HCT116 (cell line): ENCODE measurements at regions not wholly inside any gene's neighbourhood (a gene's known extent, or its start where the extent isn't known, plus 50 kb on each side); places are given as distances from the start of the nearest gene placed in this dataset.

Experiments used
- CEBPB ChIP-seq: IDR thresholded peaks from 2 replicates; pipeline ENCODE4 v1.6.1; 2012; ENCODE audit warnings: low read depth
- EGR1 ChIP-seq: IDR thresholded peaks from 2 replicates; pipeline ENCODE4 v1.6.1; 2012; ENCODE audit warnings: low read depth
- EZH2 ChIP-seq: fragments of 200-600 bp; sonication (generic); IDR thresholded peaks from 2 replicates; pipeline ENCODE4 v1.6.1; 2017; ENCODE audit warnings: antibody characterized with exemption, mixed run types
- JUND ChIP-seq: IDR thresholded peaks from 2 replicates; pipeline ENCODE4 v1.6.1; 2012
- POLR2A ChIP-seq: IDR thresholded peaks from 2 replicates; pipeline ENCODE4 v1.7.0; 2011; ENCODE audit warnings: borderline replicate concordance; ENCODE audit not compliant: insufficient read depth, insufficient read length; ENCODE audit errors: extremely low read depth
- POLR2AphosphoS5 ChIP-seq: IDR thresholded peaks from 2 replicates; pipeline ENCODE4 v1.6.1; 2011; ENCODE audit warnings: mild to moderate bottlenecking, low read depth, low read length, moderate library complexity
- RAD21 ChIP-seq: IDR thresholded peaks from 2 replicates; pipeline ENCODE4 v1.6.1; 2012; ENCODE audit warnings: low read depth, mild to moderate bottlenecking
- SIN3A ChIP-seq: IDR thresholded peaks from 2 replicates; pipeline ENCODE4 v1.6.1; 2012; ENCODE audit warnings: low read depth
- TCF7L2 ChIP-seq: IDR thresholded peaks from 2 replicates; pipeline ENCODE4 v1.7.0; 2011; ENCODE audit warnings: borderline replicate concordance, inconsistent platforms; ENCODE audit not compliant: insufficient read depth, insufficient read length; ENCODE audit errors: extremely low read depth
- ZNF274 ChIP-seq: fragments of 200-500 bp; sonication (Bioruptor generic); IDR thresholded peaks from 2 replicates; pipeline ENCODE4 v1.6.1; 2014; ENCODE audit warnings: mild to moderate bottlenecking, low read depth, low read length, inconsistent platforms
- TF ChIP-seq, protein P1 (sequence below), 3 experiments: fragments of 200-600 bp in 1 of 3; sonication (generic) in 1 of 3; IDR thresholded peaks in 2 of 3; conservative IDR thresholded peaks in 1 of 3; 2 replicates each; pipeline ENCODE4 v1.5.1; 2012 to 2017; ENCODE audit warnings: low read depth in 2 of 3, low read length in 2 of 3, antibody characterized with exemption in 1 of 3, borderline replicate concordance in 1 of 3, control low read depth in 1 of 3, mild to moderate bottlenecking in 1 of 3, mixed read lengths in 1 of 3, mixed run types in 1 of 3, moderate library complexity in 1 of 3; ENCODE audit not compliant: insufficient read depth in 1 of 3
- TF ChIP-seq, protein P2 (sequence below): IDR thresholded peaks from 2 replicates; pipeline ENCODE4 v1.6.1; 2012
- TF ChIP-seq, protein P3 (sequence below): IDR thresholded peaks from 2 replicates; pipeline ENCODE4 v1.6.1; 2011; ENCODE audit warnings: mild to moderate bottlenecking, low read length, moderate library complexity; ENCODE audit not compliant: insufficient replicate concordance; ENCODE audit errors: extremely low read depth

DNA sequence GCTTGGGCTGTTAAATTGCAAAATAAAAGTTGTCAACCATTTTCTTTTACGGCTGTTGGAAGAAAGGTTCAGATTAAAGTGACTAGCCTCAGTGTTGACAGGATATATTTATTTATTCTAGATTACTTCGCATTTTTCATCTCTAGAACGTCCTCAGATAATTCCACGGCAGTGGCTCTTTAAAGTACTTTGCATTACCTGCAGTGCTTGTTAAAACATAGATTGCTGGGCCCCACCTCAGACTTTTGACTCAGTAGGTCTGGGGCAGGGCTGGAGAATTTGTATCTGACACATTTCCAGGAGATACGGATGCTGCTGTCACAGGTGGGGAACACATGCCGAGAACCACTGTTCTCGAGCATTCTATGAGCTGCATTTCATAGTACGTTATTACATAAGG lies 292.7 kb downstream of the EDEM1 start:
- TF ChIP-seq, protein P1, sequence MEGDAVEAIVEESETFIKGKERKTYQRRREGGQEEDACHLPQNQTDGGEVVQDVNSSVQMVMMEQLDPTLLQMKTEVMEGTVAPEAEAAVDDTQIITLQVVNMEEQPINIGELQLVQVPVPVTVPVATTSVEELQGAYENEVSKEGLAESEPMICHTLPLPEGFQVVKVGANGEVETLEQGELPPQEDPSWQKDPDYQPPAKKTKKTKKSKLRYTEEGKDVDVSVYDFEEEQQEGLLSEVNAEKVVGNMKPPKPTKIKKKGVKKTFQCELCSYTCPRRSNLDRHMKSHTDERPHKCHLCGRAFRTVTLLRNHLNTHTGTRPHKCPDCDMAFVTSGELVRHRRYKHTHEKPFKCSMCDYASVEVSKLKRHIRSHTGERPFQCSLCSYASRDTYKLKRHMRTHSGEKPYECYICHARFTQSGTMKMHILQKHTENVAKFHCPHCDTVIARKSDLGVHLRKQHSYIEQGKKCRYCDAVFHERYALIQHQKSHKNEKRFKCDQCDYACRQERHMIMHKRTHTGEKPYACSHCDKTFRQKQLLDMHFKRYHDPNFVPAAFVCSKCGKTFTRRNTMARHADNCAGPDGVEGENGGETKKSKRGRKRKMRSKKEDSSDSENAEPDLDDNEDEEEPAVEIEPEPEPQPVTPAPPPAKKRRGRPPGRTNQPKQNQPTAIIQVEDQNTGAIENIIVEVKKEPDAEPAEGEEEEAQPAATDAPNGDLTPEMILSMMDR (IDR thresholded peaks at IDR 0.05 in 2 of 3, conservative IDR thresholded peaks at IDR 0.05 in 1 of 3; ENCODE audit: borderline replicate concordance in 1 of 3, insufficient read depth in 1 of 3, low read depth in 2 of 3, low read length in 2 of 3) = no peak
- no peak for TF ChIP-seq POLR2AphosphoS5
- no peak for TF ChIP-seq EZH2
- TF ChIP-seq, protein P2, sequence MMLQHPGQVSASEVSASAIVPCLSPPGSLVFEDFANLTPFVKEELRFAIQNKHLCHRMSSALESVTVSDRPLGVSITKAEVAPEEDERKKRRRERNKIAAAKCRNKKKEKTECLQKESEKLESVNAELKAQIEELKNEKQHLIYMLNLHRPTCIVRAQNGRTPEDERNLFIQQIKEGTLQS = no peak
- no peak for TF ChIP-seq ZNF274
- TF ChIP-seq TCF7L2 = no peak
- no peak for TF ChIP-seq RAD21
- no peak for TF ChIP-seq POLR2A
- TF ChIP-seq EGR1 = no peak
- no peak for TF ChIP-seq JUND
- TF ChIP-seq, protein P3, sequence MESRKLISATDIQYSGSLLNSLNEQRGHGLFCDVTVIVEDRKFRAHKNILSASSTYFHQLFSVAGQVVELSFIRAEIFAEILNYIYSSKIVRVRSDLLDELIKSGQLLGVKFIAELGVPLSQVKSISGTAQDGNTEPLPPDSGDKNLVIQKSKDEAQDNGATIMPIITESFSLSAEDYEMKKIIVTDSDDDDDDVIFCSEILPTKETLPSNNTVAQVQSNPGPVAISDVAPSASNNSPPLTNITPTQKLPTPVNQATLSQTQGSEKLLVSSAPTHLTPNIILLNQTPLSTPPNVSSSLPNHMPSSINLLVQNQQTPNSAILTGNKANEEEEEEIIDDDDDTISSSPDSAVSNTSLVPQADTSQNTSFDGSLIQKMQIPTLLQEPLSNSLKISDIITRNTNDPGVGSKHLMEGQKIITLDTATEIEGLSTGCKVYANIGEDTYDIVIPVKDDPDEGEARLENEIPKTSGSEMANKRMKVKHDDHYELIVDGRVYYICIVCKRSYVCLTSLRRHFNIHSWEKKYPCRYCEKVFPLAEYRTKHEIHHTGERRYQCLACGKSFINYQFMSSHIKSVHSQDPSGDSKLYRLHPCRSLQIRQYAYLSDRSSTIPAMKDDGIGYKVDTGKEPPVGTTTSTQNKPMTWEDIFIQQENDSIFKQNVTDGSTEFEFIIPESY = no peak
- TF ChIP-seq CEBPB = no peak
- no peak for TF ChIP-seq SIN3A
